Naive thymus-derived CD8-positive, alpha-beta T cell (primary cell): ENCODE measurements at regions not wholly inside any gene's neighbourhood (a gene's known extent, or its start where the extent isn't known, plus 50 kb on each side); places are given as distances from the start of the nearest gene placed in this dataset.
"Not testable (repeated sequence)": the region's sequence is repeated elsewhere in the genome, so short reads cannot be mapped to it uniquely, and the experiment has no call there.

Source experiments
- ATAC-seq, 2 donors: fragments of 150-1000 bp; cut with Tn5 transposase in 1 of 2; sonication (Bioruptor Pico), chemical (Tn5 transposase) in 1 of 2; 1 replicate in 1 of 2; 2 replicates in 1 of 2; pipeline ENCODE4 v1.10.0; 2021; ENCODE audit warnings: mild to moderate bottlenecking in 2 of 2, moderate library complexity in 2 of 2
- POLR2A ChIA-PET: fragments of 350-600 bp; sonication (Branson Sonifier 250); formaldehyde crosslinking; loops from one replicate; lab custom pipeline; 2021; ENCODE audit warnings: antibody characterized with exemption; lab: Charles Lee
- DNase-seq, 10 donors: peaks; one replicate each; pipeline versions ENCODE4 v3.0.0 to v3.0.0-alpha.2; 2020 to 2022
- H3K27ac Mint-ChIP-seq, 10 donors: one replicate each; pipeline ENCODE4 v1.8.0; 2020 to 2022; ENCODE audit warnings: mild to moderate bottlenecking in 10 of 10, mixed read lengths in 10 of 10, moderate library complexity in 4 of 10, inconsistent platforms in 1 of 10
- H3K27me3 Mint-ChIP-seq, 5 donors: one replicate each; pipeline ENCODE4 v1.8.0; 2021 to 2022; ENCODE audit warnings: mixed read lengths in 5 of 5
- H3K36me3 Mint-ChIP-seq, 3 donors: one replicate each; pipeline ENCODE4 v1.8.0; 2020 to 2022; ENCODE audit warnings: mixed read lengths in 3 of 3, mild to moderate bottlenecking in 2 of 3, inconsistent platforms in 1 of 3
- H3K4me1 Mint-ChIP-seq, 4 donors: one replicate each; pipeline ENCODE4 v1.8.0; 2021 to 2022; ENCODE audit warnings: mixed read lengths in 4 of 4
- H3K4me3 Mint-ChIP-seq, 10 donors: one replicate each; pipeline ENCODE4 v1.8.0; 2020 to 2022; ENCODE audit warnings: mild to moderate bottlenecking in 10 of 10, mixed read lengths in 10 of 10, moderate library complexity in 6 of 10, inconsistent platforms in 1 of 10
- H3K9me3 Mint-ChIP-seq, 9 donors: one replicate each; pipeline ENCODE4 v1.8.0; 2020 to 2022; ENCODE audit warnings: mixed read lengths in 9 of 9, mild to moderate bottlenecking in 3 of 9, inconsistent platforms in 1 of 9, moderate library complexity in 1 of 9

DNA sequence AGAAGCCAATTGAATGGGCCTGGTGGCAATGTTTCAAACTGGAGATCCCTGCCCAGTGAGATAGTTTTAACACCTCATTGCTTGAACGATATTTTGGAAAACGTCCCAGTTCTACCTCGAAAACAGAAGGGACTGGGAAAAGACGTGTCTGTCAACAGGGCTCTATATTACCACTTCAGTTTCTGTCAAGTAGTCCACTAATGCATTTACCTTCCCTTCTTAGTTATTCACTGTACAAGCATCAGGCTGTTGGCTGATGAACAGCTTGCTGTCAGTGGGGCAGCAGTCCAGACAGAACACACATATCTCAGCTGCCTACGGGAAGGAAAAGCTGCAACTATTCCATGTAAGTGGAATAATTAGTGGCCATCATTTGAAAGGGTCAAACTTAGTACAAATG is 794.7 kb upstream of the GBE1 start:
- H3K9me3 Mint-ChIP-seq = peaks cover 0 to 18% (median 6%) of the 10 kb centered on the region in 9 donors
- DNase-seq = no peak
- no peak overlapping the region for H3K27ac Mint-ChIP-seq
- no peak for ATAC-seq
- no peaks in the 10 kb centered on the region for H3K27me3 Mint-ChIP-seq
- H3K36me3 Mint-ChIP-seq = no peaks in the 10 kb centered on the region
- no peak overlapping the region for H3K4me3 Mint-ChIP-seq
- POLR2A ChIA-PET = no interaction called here
- H3K4me1 Mint-ChIP-seq = no peaks in the 10 kb centered on the region

DNA sequence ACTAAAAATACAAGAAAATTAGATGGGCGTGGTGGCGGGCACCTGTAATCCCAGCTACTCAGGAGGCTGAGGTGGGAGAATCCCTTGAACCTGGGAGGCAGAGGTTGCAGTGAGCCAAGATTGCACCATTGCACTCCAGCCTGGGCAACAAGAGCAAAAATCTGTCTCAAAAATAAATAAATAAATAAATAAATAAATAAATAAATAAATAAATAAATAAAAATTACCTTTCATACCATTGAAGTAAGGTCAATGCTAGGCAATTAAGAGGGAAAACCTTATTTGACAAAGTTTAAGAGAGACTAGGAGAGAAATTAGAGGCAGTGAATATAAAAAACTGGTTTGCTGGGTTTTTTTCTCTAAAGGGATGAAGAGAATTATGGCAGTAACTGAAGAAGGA is 781.1 kb upstream of the GBE1 start:
- H3K27ac Mint-ChIP-seq, H3K4me1 Mint-ChIP-seq, H3K36me3 Mint-ChIP-seq, ATAC-seq, H3K27me3 Mint-ChIP-seq, DNase-seq, POLR2A ChIA-PET, H3K4me3 Mint-ChIP-seq: not testable (repeated sequence)
- peaks cover 0 to 20% (median 2%) of the 10 kb centered on the region in 9 donors for H3K9me3 Mint-ChIP-seq

- Mint-ChIP-seq H3K4me1 (no peaks in the 10 kb centered on the region), H3K4me3 (no peak overlapping the region), H3K9me3 (peaks cover 0 to 36% (median 6%) of the 10 kb centered on the region in 9 donors), H3K36me3 (no peaks in the 10 kb centered on the region), H3K27ac (no peak overlapping the region), H3K27me3 (no peaks in the 10 kb centered on the region)
- POLR2A ChIA-PET = no interaction called here
- DNase-seq (no peak), ATAC-seq (no peak)
Measured at GRCh38 chr3:82521657-82522056, 760.2 kb upstream of the GBE1 start.

DNA sequence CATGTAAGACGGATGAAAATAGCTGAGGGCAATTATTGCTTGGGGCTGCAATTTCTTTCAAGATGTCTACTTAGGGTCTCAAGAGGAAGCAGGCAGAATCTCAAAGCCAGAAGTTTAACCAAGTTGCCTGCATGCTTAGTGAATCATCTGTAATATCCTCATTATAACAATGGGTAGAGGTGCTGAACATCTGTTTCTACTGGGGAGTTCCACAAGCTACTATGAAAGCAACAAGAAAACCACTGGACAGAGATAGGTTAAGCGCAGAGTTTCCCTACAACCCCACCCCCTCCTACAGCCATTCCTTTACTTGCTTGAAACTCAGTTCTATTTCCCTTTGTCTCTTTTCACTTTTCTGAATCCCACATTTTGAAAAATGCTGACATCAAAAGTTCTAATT is 759.4 kb upstream of the GBE1 start:
- Mint-ChIP-seq H3K36me3 (no peaks in the 10 kb centered on the region), H3K4me3 (no peak overlapping the region), H3K27me3 (no peaks in the 10 kb centered on the region), H3K4me1 (no peaks in the 10 kb centered on the region), H3K9me3 (peaks cover 0 to 35% (median 7%) of the 10 kb centered on the region in 9 donors), H3K27ac (no peak overlapping the region)
- POLR2A ChIA-PET = no interaction called here
- DNase-seq (no peak), ATAC-seq (no peak)

- Mint-ChIP-seq H3K4me1 (no peaks in the 10 kb centered on the region), H3K36me3 (no peaks in the 10 kb centered on the region), H3K9me3 (peaks cover 0 to 14% (median 2%) of the 10 kb centered on the region in 9 donors), H3K27me3 (no peaks in the 10 kb centered on the region), H3K4me3 (no peak overlapping the region), H3K27ac (no peak overlapping the region)
- DNase-seq (no peak), ATAC-seq (no peak)
- POLR2A ChIA-PET = no interaction called here
Measured at GRCh38 chr3:82509951-82510603, 748.6 kb upstream of the GBE1 start.

GRCh38 chr3:82509106-82509842 is 747.8 kb upstream of the GBE1 start:
- POLR2A ChIA-PET = no interaction called here
- Mint-ChIP-seq H3K27ac (no peak overlapping the region), H3K4me1 (no peaks in the 10 kb centered on the region), H3K36me3 (no peaks in the 10 kb centered on the region), H3K4me3 (no peak overlapping the region), H3K27me3 (no peaks in the 10 kb centered on the region), H3K9me3 (peaks cover 0 to 14% (median 2%) of the 10 kb centered on the region in 9 donors)
- DNase-seq (no peak), ATAC-seq (no peak)

- Mint-ChIP-seq H3K4me3 (no peak overlapping the region), H3K4me1 (no peaks in the 10 kb centered on the region), H3K36me3 (no peaks in the 10 kb centered on the region), H3K9me3 (peaks cover 0 to 14% (median 0%) of the 10 kb centered on the region in 9 donors), H3K27ac (no peak overlapping the region), H3K27me3 (no peaks in the 10 kb centered on the region)
- no peak for ATAC-seq
- no peak for DNase-seq
- POLR2A ChIA-PET = no interaction called here
Measured at GRCh38 chr3:82506204-82506603, 744.8 kb upstream of the GBE1 start.

GRCh38 chr3:82505079-82505756 is 743.8 kb upstream of the GBE1 start:
- Mint-ChIP-seq H3K36me3 (no peaks in the 10 kb centered on the region), H3K27ac (no peak overlapping the region), H3K27me3 (no peaks in the 10 kb centered on the region), H3K4me1 (no peaks in the 10 kb centered on the region), H3K9me3 (peaks cover 0 to 14% (median 0%) of the 10 kb centered on the region in 9 donors), H3K4me3 (no peak overlapping the region)
- ATAC-seq (no peak), DNase-seq (no peak)
- POLR2A ChIA-PET = no interaction called here

- Mint-ChIP-seq H3K36me3 (no peaks in the 10 kb centered on the region), H3K27me3 (no peaks in the 10 kb centered on the region), H3K4me3 (no peak overlapping the region), H3K27ac (no peak overlapping the region), H3K4me1 (no peaks in the 10 kb centered on the region), H3K9me3 (peaks cover 0 to 8% (median 0%) of the 10 kb centered on the region in 9 donors)
- ATAC-seq = no peak
- POLR2A ChIA-PET = no interaction called here
- no peak for DNase-seq
Measured at GRCh38 chr3:82498186-82498585, 736.7 kb upstream of the GBE1 start.

DNA sequence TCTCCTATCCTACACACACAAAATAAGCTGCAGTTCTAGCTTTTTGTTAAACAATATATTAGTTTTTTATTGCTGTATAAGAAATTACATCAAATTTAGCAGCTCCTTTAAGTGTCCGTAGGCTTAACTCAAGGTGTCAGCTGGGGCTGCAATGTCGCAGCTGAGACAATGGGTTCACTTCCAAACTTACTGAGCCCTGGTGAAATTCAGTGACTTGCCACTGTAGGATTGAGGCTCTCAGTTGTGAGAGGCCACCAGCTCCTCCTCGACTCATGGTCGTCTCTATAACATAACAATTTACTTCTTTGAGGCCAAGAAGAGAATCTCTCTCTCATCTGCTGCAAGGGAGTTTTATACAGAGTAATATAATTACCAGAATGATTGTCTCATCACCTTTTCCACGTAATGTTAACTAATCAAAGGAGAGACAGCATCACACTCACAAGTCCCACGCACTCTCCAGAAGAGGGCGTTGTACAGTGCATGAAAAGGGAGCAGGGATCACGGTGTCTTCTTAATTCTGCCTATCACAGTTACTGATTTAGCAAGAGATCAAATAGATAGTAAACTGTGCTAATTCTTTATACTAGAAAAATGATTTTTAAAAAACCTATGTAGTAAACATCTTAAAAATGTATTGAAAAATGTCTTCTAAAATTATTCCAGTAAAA is 735.6 kb upstream of the GBE1 start:
- H3K36me3 Mint-ChIP-seq = no peaks in the 10 kb centered on the region
- no peak overlapping the region for H3K27ac Mint-ChIP-seq
- H3K9me3 Mint-ChIP-seq = peaks cover 0 to 8% (median 4%) of the 10 kb centered on the region in 9 donors
- no peaks in the 10 kb centered on the region for H3K4me1 Mint-ChIP-seq
- no peaks in the 10 kb centered on the region for H3K27me3 Mint-ChIP-seq
- H3K4me3 Mint-ChIP-seq = no peak overlapping the region
- ATAC-seq = no peak
- DNase-seq = no peak
- POLR2A ChIA-PET = no interaction called here

DNA sequence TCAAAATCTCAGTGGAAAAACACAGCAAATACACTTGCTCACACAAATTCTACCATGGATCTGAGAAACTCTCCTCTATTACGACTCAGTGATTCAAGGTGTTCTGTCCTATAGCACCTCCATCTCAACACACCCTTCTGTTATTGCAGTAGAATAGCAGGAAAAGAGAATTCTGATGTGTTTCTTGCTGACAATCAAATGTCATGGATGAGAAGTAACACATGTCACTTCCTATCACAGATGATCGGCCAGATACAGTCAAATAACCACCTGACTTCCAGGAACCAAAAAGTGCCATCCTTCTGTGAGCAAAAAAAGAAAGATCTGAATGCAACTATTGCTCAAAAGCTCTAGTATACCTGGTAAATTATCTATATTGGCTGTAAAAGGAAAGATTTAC is 734.2 kb upstream of the GBE1 start:
- POLR2A ChIA-PET = no interaction called here
- ATAC-seq = no peak
- DNase-seq = no peak
- H3K36me3 Mint-ChIP-seq = no peaks in the 10 kb centered on the region
- H3K27ac Mint-ChIP-seq = no peak overlapping the region
- no peak overlapping the region for H3K4me3 Mint-ChIP-seq
- H3K4me1 Mint-ChIP-seq = no peaks in the 10 kb centered on the region
- H3K9me3 Mint-ChIP-seq = peaks cover 0 to 8% (median 4%) of the 10 kb centered on the region in 9 donors
- no peaks in the 10 kb centered on the region for H3K27me3 Mint-ChIP-seq

GRCh38 chr3:82494977-82495489 is 733.6 kb upstream of the GBE1 start:
- Mint-ChIP-seq H3K27me3 (no peaks in the 10 kb centered on the region), H3K36me3 (no peaks in the 10 kb centered on the region), H3K4me3 (no peak overlapping the region), H3K27ac (no peak overlapping the region), H3K4me1 (no peaks in the 10 kb centered on the region), H3K9me3 (peaks cover 0 to 8% (median 4%) of the 10 kb centered on the region in 9 donors)
- POLR2A ChIA-PET = no interaction called here
- DNase-seq (no peak), ATAC-seq (no peak)

DNA sequence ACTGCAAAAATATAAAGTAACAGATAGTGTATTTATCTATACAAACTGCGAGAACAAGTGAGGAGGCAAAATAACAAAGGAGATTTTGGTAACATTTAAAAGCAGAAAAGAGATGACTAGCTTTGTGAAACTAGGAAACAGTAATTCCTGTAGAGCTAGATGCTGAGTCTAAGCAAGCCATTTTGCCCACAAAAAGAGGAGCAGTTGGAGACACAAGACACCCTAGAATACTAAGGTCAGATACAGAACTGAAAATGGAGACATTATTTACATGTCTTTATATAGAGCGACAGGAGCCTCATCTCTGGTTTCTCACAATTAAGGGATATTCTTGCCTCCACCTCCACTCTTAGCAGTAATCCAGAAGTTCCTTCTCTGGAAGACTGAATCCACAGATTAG is 732.4 kb upstream of the GBE1 start:
- Mint-ChIP-seq H3K4me3 (no peak overlapping the region), H3K36me3 (no peaks in the 10 kb centered on the region), H3K4me1 (no peaks in the 10 kb centered on the region), H3K27me3 (no peaks in the 10 kb centered on the region), H3K27ac (no peak overlapping the region), H3K9me3 (peaks cover 0 to 8% (median 3%) of the 10 kb centered on the region in 9 donors)
- POLR2A ChIA-PET = no interaction called here
- ATAC-seq (no peak), DNase-seq (no peak)
